Right forelimb (tissue), 1 donor: ENCODE measurements at regions not wholly inside any gene's neighbourhood (a gene's known extent, or its start where the extent isn't known, plus 50 kb on each side); places are given as distances from the start of the nearest gene placed in this dataset.

ENCODE experiments used
- DNase-seq: peaks from one replicate; pipeline ENCODE4 v3.0.0-alpha.2; 2018

DNA sequence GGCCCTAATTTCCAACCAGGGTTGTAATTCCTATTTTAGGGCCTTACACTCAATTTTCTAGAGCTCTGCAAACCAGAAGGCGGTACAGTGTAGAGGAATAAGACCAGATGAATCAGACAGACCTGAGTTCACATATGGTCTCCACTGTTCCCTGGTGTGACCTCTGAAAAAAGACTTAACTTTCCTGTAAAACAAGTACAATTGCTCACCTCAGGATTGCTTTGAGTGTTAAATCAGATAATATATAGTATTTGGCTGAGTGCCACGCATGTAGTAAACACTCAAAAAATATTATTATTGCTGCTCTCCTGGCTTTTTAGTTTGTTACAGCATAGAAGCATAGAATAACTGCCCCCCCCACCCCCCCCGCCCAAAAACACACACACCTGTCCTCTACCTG lies 51.0 kb upstream of the STT3B start:
- no peak for DNase-seq

DNA sequence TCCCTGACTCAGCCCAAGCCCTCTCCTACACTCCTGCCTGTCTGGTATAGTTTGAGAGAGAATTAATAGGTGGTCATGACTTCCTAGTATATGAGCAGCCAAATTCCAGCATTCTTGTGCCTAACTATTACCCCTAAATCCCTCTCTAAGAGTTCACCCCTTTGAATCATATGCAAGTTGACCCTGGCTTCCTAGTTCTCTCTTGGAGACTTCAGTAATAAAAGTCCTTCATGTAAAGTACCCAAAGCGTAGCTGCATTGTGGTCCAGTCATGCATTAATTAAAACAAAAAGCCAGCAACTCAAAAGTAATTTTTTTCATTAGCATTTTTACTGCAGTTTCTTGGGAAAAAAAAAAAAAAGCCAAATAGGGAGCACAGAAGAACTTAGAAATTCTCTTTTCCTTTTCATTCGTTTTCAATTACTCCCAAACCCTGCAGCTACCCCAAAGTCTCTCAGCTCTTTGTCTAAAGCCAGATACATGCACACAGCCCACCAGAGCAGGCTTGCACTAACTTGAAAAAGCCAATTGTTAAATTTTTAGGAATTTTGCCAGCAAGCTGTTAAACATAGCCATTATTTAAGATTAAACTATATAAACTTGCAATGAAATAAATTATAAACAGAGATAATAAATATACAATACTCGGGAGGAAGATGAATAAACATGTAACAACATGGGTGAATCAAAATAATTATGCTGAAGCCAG lies 50.1 kb upstream of the STT3B start:
- no peak for DNase-seq
